ENCODE measurements at regions not wholly inside any gene's neighbourhood (a gene's known extent, or its start where the extent isn't known, plus 50 kb on each side); places are given as distances from the start of the nearest gene placed in this dataset.

DNA sequence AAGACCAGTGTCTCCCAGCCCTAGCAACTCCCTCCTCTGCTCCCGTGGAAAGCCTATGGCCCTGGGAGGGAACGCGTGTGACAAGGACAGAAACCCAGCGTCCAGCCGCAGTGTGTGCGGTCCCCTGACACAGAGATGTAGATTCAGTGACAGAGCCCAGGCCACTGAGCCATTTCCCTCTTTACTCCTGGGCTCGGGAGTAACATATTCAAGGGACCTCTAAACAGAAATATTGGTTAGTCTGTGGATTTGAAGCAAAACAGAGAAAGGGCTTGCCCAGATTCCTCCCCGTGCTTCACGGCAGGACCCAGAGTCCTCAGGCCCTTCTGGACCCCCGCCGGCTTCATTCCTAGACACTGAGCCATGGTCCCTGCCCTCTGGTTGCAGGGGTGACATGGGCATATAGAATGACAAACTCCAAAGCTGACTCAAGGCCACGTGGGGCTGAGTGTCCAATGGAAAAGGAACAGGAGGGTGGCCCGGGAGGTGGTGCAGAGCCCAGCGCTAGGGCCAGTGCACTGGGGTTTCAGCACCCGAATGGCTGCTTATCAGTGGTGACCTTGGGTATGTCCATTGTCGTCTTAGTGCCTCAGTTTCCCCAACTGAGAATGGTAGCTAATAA lies 248.2 kb downstream of the QKI start:
- TF ChIP-seq, protein P1, sequence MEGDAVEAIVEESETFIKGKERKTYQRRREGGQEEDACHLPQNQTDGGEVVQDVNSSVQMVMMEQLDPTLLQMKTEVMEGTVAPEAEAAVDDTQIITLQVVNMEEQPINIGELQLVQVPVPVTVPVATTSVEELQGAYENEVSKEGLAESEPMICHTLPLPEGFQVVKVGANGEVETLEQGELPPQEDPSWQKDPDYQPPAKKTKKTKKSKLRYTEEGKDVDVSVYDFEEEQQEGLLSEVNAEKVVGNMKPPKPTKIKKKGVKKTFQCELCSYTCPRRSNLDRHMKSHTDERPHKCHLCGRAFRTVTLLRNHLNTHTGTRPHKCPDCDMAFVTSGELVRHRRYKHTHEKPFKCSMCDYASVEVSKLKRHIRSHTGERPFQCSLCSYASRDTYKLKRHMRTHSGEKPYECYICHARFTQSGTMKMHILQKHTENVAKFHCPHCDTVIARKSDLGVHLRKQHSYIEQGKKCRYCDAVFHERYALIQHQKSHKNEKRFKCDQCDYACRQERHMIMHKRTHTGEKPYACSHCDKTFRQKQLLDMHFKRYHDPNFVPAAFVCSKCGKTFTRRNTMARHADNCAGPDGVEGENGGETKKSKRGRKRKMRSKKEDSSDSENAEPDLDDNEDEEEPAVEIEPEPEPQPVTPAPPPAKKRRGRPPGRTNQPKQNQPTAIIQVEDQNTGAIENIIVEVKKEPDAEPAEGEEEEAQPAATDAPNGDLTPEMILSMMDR (conservative IDR thresholded peaks at IDR 0.05): no peak
- no peak overlapping the region for H3K27ac ChIP-seq

- TF ChIP-seq, protein P1 (conservative IDR thresholded peaks at IDR 0.05): no peak
- no peak overlapping the region for H3K27ac ChIP-seq
These were observed 246.8 kb downstream of the QKI start for GRCh38 chr6:163661272-163661671.

- TF ChIP-seq, protein P1 (conservative IDR thresholded peaks at IDR 0.05): no peak
- H3K27ac ChIP-seq: no peak overlapping the region
These were observed 245.3 kb downstream of the QKI start for GRCh38 chr6:163659803-163660202.

- no peak overlapping the region for H3K27ac ChIP-seq
- TF ChIP-seq, protein P1 (conservative IDR thresholded peaks at IDR 0.05): no peak
These were observed 241.0 kb downstream of the QKI start for GRCh38 chr6:163655217-163656121.

DNA sequence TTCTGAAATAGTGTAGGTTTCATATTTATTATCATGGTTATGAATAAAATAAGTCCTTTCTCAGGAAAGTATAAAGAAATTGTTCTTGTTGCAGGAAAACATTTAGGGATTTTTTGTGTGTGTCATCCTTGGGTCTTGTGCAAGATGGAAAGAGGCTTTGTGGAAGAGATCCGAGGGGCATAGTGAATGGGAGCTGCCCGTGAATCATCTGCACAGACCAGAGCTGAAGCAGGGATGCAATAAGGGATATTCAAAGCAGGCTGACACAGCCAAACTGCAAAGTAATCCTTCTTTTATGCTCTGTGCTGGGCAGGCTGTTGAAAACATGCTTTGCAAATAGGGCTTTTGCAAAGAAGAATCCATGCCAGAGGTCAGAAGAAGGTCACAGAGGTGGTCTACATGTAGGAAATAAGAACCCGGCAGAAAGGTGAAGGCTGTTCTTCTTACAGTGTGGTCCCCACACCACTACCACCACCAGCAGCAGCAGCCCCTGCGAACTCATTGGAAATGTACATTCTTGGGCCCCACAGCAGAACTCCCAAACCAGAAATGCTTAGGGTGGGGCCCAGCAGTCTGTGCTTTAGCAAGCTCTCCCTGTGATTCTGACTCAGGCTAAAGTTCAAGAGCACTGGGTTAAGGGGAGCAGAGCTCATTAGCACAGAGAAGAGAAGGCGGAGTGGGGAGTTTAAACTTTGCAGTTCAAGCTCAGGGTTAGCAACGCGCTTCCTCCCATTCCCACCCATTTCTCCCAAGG lies 237.6 kb downstream of the QKI start:
- no peak overlapping the region for H3K27ac ChIP-seq
- TF ChIP-seq, protein P1 (conservative IDR thresholded peaks at IDR 0.05): no peak

DNA sequence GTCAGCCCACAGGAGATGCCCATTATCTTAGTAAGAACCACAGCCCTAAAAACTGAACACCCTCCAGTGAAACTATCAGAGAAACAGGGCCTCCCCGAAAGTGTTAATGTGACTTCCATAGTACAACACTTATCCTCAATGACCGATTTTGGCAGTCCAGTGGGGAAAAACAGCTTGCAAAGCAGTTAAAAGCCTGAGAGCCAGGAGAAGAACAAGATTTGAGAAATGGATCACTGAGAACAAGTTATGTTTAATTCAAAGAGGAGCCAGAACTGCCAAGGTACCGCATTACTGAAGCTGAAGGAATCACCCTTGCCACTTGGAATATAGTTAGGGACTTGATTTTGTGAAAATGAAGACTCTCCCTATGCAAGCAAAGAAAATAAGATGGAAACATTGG lies 236.9 kb downstream of the QKI start:
- TF ChIP-seq, protein P1 (conservative IDR thresholded peaks at IDR 0.05): no peak
- no peak overlapping the region for H3K27ac ChIP-seq

DNA sequence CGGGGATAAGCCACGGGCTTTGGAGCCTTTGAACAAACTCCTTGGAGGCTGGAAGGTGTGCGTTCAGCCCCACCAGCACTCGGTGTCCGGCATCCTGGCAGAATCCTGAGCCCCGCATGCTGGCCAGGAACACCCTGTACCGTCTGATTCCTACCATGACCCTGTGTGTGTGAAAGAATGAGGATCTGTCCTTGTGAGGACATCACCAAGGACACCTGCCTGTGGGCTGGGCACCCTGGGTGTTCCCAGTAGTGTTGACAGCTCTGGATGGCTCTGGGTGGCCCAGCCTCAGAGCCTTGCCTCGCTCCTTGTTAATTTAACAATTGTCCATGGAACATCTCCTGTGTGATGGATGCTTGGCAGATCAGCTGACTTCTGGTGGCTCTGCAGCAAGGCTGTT lies 234.3 kb downstream of the QKI start:
- no peak overlapping the region for H3K27ac ChIP-seq
- TF ChIP-seq, protein P1 (conservative IDR thresholded peaks at IDR 0.05): no peak
